HEK293 (cell line): ENCODE measurements at regions not wholly inside any gene's neighbourhood (a gene's known extent, or its start where the extent isn't known, plus 50 kb on each side); places are given as distances from the start of the nearest gene placed in this dataset.

ENCODE experiments used
- CTCF ChIA-PET: fragments of 350-600 bp; formaldehyde crosslinking; extraction: SDS; loops from one replicate; lab custom pipeline; 2021; ENCODE audit warnings: antibody characterized with exemption; lab: Yijun Ruan, JAX
- POLR2A ChIA-PET: fragments of 300-600 bp; formaldehyde crosslinking; extraction: SDS; loops from one replicate; lab custom pipeline; 2020; ENCODE audit warnings: antibody characterized with exemption, inconsistent platforms; lab: Yijun Ruan, JAX
- H3K27ac ChIP-seq: fragments of 200-500 bp; sonication (Bioruptor generic); 2 replicates; pipeline ENCODE4 v1.5.1; 2014; ENCODE audit warnings: low read depth, low read length, control low read depth, inconsistent platforms; ENCODE audit errors: extremely low read depth
- H3K36me3 ChIP-seq, 2 experiments: fragments of 200-500 bp in 1 of 2; sonication (Bioruptor generic) in 1 of 2; 1 replicate in 1 of 2; 2 replicates in 1 of 2; pipeline ENCODE4 v1.5.1; 2014 to 2017; ENCODE audit warnings: inconsistent platforms in 2 of 2, low read length in 2 of 2; ENCODE audit not compliant: control insufficient read depth in 2 of 2, insufficient read depth in 1 of 2
- H3K4me1 ChIP-seq: fragments of 200-500 bp; sonication (Bioruptor generic); 2 replicates; pipeline ENCODE4 v1.5.1; 2014; ENCODE audit warnings: mild to moderate bottlenecking, low read length, inconsistent platforms; ENCODE audit not compliant: control insufficient read depth, insufficient read depth
- H3K4me3 ChIP-seq: 2 replicates; pipeline ENCODE4 v1.5.1; 2011; ENCODE audit warnings: low read depth, mild to moderate bottlenecking, control low read depth, low read length, moderate library complexity
- H3K9me3 ChIP-seq: fragments of 200-500 bp; sonication (Bioruptor generic); 2 replicates; pipeline ENCODE4 v1.5.1; 2014; ENCODE audit warnings: low read depth, low read length, inconsistent platforms; ENCODE audit not compliant: control insufficient read depth, insufficient read depth
- AEBP2 ChIP-seq: fragments of 450-650 bp; formaldehyde crosslinking; IDR thresholded peaks from 2 replicates; pipeline ENCODE4 v1.5.1; 2016; ENCODE audit warnings: missing biosample characterization, missing genetic modification characterization, borderline replicate concordance
- GLI4 ChIP-seq: fragments of 450-650 bp; formaldehyde crosslinking; IDR thresholded peaks from 2 replicates; pipeline ENCODE4 v1.5.1; 2016; ENCODE audit warnings: missing biosample characterization, missing genetic modification characterization
- OVOL3 ChIP-seq: fragments of 450-650 bp; formaldehyde crosslinking; IDR thresholded peaks from 2 replicates; pipeline ENCODE4 v1.5.1; 2016; ENCODE audit warnings: missing biosample characterization, missing genetic modification characterization
- PBX3 ChIP-seq: sonication (generic); formaldehyde crosslinking; IDR thresholded peaks from 2 replicates; pipeline ENCODE4 v1.8.1; 2022; ENCODE audit warnings: mild to moderate bottlenecking, moderate library complexity, missing genetic modification reagents
- SCRT2 ChIP-seq: fragments of 450-650 bp; formaldehyde crosslinking; IDR thresholded peaks from 2 replicates; pipeline ENCODE4 v1.5.1; 2016; ENCODE audit warnings: missing biosample characterization, missing genetic modification characterization
- TSHZ1 ChIP-seq: fragments of 450-650 bp; formaldehyde crosslinking; IDR thresholded peaks from 2 replicates; pipeline ENCODE4 v1.5.1; 2016; ENCODE audit warnings: missing biosample characterization, missing genetic modification characterization, borderline replicate concordance
- ZBTB8A ChIP-seq: fragments of 450-650 bp; formaldehyde crosslinking; IDR thresholded peaks from 2 replicates; pipeline ENCODE4 v1.5.1; 2016; ENCODE audit warnings: missing biosample characterization, missing genetic modification characterization
- ZEB2 ChIP-seq: fragments of 450-650 bp; formaldehyde crosslinking; IDR thresholded peaks from 2 replicates; pipeline ENCODE4 v1.5.1; 2016; ENCODE audit warnings: missing biosample characterization, missing genetic modification characterization
- ZNF132 ChIP-seq: fragments of 450-650 bp; formaldehyde crosslinking; IDR thresholded peaks from 2 replicates; pipeline ENCODE4 v1.5.1; 2017; ENCODE audit warnings: missing biosample characterization, missing genetic modification characterization, borderline replicate concordance
- ZNF148 ChIP-seq: fragments of 450-650 bp; formaldehyde crosslinking; IDR thresholded peaks from 2 replicates; pipeline ENCODE4 v1.5.0; 2017; ENCODE audit warnings: missing biosample characterization, missing genetic modification characterization, borderline replicate concordance
- ZNF169 ChIP-seq: fragments of 450-650 bp; formaldehyde crosslinking; IDR thresholded peaks from 2 replicates; pipeline ENCODE4 v1.5.1; 2016; ENCODE audit warnings: missing biosample characterization, missing genetic modification characterization
- ZNF19 ChIP-seq: fragments of 450-650 bp; formaldehyde crosslinking; IDR thresholded peaks from 2 replicates; pipeline ENCODE4; 2016; ENCODE audit warnings: missing biosample characterization, missing genetic modification characterization, low read depth
- ZNF221 ChIP-seq: fragments of 450-650 bp; formaldehyde crosslinking; IDR thresholded peaks from 2 replicates; pipeline ENCODE4 v1.5.1; 2017; ENCODE audit warnings: missing biosample characterization, missing genetic modification characterization, borderline replicate concordance
- ZNF248 ChIP-seq: fragments of 450-650 bp; formaldehyde crosslinking; IDR thresholded peaks from 2 replicates; pipeline ENCODE4 v1.5.1; 2017; ENCODE audit warnings: missing biosample characterization, missing genetic modification characterization
- ZNF311 ChIP-seq: fragments of 450-650 bp; formaldehyde crosslinking; IDR thresholded peaks from 2 replicates; pipeline ENCODE4 v1.5.1; 2017; ENCODE audit warnings: missing biosample characterization, missing genetic modification characterization, borderline replicate concordance
- ZNF423 ChIP-seq: fragments of 450-650 bp; formaldehyde crosslinking; IDR thresholded peaks from 2 replicates; pipeline ENCODE4 v1.5.1; 2016; ENCODE audit warnings: missing biosample characterization, missing genetic modification characterization
- ZNF600 ChIP-seq: fragments of 450-650 bp; formaldehyde crosslinking; IDR thresholded peaks from 2 replicates; pipeline ENCODE4 v1.5.1; 2016; ENCODE audit warnings: missing biosample characterization, missing genetic modification characterization
- ZNF777 ChIP-seq: fragments of 450-650 bp; formaldehyde crosslinking; IDR thresholded peaks from 2 replicates; pipeline ENCODE4 v1.5.1; 2017; ENCODE audit warnings: missing biosample characterization, missing genetic modification characterization, borderline replicate concordance
- ZNF830 ChIP-seq: fragments of 450-650 bp; IDR thresholded peaks from 2 replicates; pipeline ENCODE4 v1.5.0; 2018; ENCODE audit warnings: missing biosample characterization, missing genetic modification characterization, low read depth, mild to moderate bottlenecking, moderate library complexity
- ZNF837 ChIP-seq: fragments of 450-650 bp; formaldehyde crosslinking; IDR thresholded peaks from 2 replicates; pipeline ENCODE4 v1.5.1; 2016; ENCODE audit warnings: missing biosample characterization, missing genetic modification characterization

- Histone ChIP-seq H3K27ac (no peak overlapping the region), H3K4me3 (no peak overlapping the region)
- TF ChIP-seq AEBP2 (tag by site-specific recombination) = no peak
- TF ChIP-seq ZNF19 (tag by site-specific recombination) = no peak
- no peak for TF ChIP-seq ZEB2 (tag by site-specific recombination)
- TF ChIP-seq TSHZ1 (tag by site-specific recombination) = no peak
- no peak for TF ChIP-seq ZNF169 (tag by site-specific recombination)
- TF ChIP-seq OVOL3 (tag by site-specific recombination) = no peak
- no peak for TF ChIP-seq ZNF148
- no peak for TF ChIP-seq ZNF830
- no peak for TF ChIP-seq ZNF132
- TF ChIP-seq ZBTB8A (tag by site-specific recombination) = no peak
- no peak for TF ChIP-seq ZNF600
- no peak for TF ChIP-seq GLI4 (tag by site-specific recombination)
- no peak for TF ChIP-seq SCRT2 (tag by site-specific recombination)
- no peak for TF ChIP-seq ZNF221 (tag by site-specific recombination)
- TF ChIP-seq ZNF248 (tag by site-specific recombination) = no peak
- no peak for TF ChIP-seq ZNF777 (tag by site-specific recombination)
- TF ChIP-seq ZNF311 (tag by site-specific recombination) = no peak
- TF ChIP-seq ZNF423 (tag by site-specific recombination) = no peak
- TF ChIP-seq PBX3 = no peak
- no peak for TF ChIP-seq ZNF837
- TF ChIP-seq, all 188 proteins: peak for 0
- Histone ChIP-seq H3K36me3 (no peaks in the 10 kb centered on the region), H3K4me1 (no peaks in the 10 kb centered on the region), H3K9me3 (no peaks in the 10 kb centered on the region)
- CTCF ChIA-PET = interaction anchor here (0.6 kb wide), 1 partner anchor 273 kb away, joined by 3 read pairs; no protein-coding TSS in a partner anchor
- POLR2A ChIA-PET = no interaction called here
These were observed 213.1 kb downstream of the CHRM2 start for GRCh38 chr7:137081321-137082093.
